Right lobe of liver (tissue), 6 donors: ENCODE measurements at regions not wholly inside any gene's neighbourhood (a gene's known extent, or its start where the extent isn't known, plus 50 kb on each side); places are given as distances from the start of the nearest gene placed in this dataset.

Experiments used
- ATAC-seq, 4 donors: fragments of 200-7000 bp; cut with Tn5 transposase; one replicate each; pipeline ENCODE4 v1.9.1; 2020; ENCODE audit warnings: mild to moderate bottlenecking in 4 of 4, moderate library complexity in 4 of 4
- DNase-seq, 3 donors: peaks; one replicate each; pipeline ENCODE4 v3.0.0-alpha.2; 2020
- H3K27ac ChIP-seq, 3 donors: fragments of 200-600 bp; one replicate each; pipeline ENCODE4 v1.8.0; 2022
- H3K27me3 ChIP-seq, 2 donors: fragments of 200-600 bp; one replicate each; pipeline ENCODE4 v1.8.0; 2022
- H3K36me3 ChIP-seq, 4 donors: fragments of 200-600 bp; sonication (generic) in 1 of 4; one replicate each; pipeline versions ENCODE4 v1.5.1 to v1.8.0; 2017 to 2022; ENCODE audit warnings: control low read depth in 1 of 4
- H3K4me1 ChIP-seq, 4 donors: fragments of 200-600 bp; sonication (generic) in 1 of 4; one replicate each; pipeline versions ENCODE4 v1.5.1 to v1.8.0; 2017 to 2022; ENCODE audit warnings: control low read depth in 1 of 4
- H3K4me3 ChIP-seq, 3 donors: fragments of 200-600 bp; one replicate each; pipeline ENCODE4 v1.8.0; 2022
- H3K9me3 ChIP-seq, 4 donors: fragments of 200-600 bp; sonication (generic) in 1 of 4; one replicate each; pipeline versions ENCODE4 v1.5.1 to v1.8.0; 2017 to 2022; ENCODE audit warnings: control low read depth in 1 of 4
- POLR2A ChIP-seq: fragments of 450-650 bp; IDR thresholded peaks from one replicate; pipeline ENCODE4 v1.6.1; 2017; ENCODE audit warnings: antibody characterized with exemption, mild to moderate bottlenecking
- WGBS: methylation state at CpG from one replicate; pipeline ENCODE4 v1.1.6; 2018; ENCODE audit warnings: low coverage, low lambda C conversion rate; ENCODE audit not compliant: insufficient coverage; ENCODE audit errors: missing lambda C conversion rate; 5-methylcytosine and 5-hydroxymethylcytosine counted together
- intact Hi-C, 2 donors: fragments of 100-400 bp; cut with DNase I; formaldehyde crosslinking; loops; one replicate each; pipeline versions ENCODE4 v1.11.2 to v1.14.1; 2022
- TF ChIP-seq, protein P1 (sequence below), 4 donors: fragments of 200-600 bp in 3 of 4; fragments of 450-650 bp in 1 of 4; IDR thresholded peaks; one replicate each; pipeline versions ENCODE4 v1.5.1 to v1.8.0; 2016 to 2022; ENCODE audit warnings: antibody characterized with exemption in 4 of 4, mild to moderate bottlenecking in 2 of 4
- donor health status: DM: no; HTN: yes; CAD: no.
- donor health status: DM: no; HTN: no; CAD: no.
- donor health status: DM: no; HTN: no; CAD: no.
- donor health status: DM: no; HTN: yes; CAD: no.
- donor health status: DM: no; HTN: yes; CAD: no.

DNA sequence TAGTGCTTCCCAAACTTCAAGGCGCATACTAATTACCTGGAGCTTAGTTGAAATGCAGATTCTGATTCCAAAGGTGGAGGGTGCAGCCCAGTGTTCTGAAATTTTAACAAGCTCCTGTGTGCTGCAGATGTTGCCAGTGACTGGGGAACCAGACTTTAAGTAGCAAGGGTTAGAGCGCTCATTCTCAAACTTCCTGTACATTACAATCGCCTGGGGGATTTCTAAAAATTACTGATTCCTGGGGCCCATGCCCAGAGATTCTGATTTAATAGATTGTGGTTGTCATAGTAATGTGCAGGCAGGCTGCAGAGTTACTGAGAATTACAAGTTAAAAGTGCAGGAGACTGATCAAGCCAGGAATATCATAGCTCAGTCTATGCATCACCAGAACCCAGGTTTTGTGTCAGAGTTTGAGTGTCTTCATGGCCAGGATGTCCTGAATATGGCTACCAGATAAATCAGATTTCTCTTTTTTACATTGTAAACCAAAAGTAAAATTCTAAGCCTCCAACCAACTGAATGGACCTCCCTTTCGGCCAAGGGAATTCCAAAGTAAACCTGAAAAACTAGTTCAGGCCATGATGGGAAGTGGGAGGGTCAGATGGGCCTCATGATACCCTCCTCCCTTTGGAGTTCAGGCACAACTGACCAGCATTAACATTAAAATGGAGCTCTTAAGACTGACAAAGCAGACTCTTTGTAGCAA, 121.6 kb downstream of the ATXN3L start:
- Histone ChIP-seq H3K4me1 (no peaks in the 10 kb centered on the region), H3K36me3 (no peaks in the 10 kb centered on the region), H3K9me3 (no peaks in the 10 kb centered on the region), H3K4me3 (no peak overlapping the region), H3K27me3 (no peaks in the 10 kb centered on the region), H3K27ac (no peak overlapping the region)
- TF ChIP-seq POLR2A = no peak
- TF ChIP-seq, protein P1, sequence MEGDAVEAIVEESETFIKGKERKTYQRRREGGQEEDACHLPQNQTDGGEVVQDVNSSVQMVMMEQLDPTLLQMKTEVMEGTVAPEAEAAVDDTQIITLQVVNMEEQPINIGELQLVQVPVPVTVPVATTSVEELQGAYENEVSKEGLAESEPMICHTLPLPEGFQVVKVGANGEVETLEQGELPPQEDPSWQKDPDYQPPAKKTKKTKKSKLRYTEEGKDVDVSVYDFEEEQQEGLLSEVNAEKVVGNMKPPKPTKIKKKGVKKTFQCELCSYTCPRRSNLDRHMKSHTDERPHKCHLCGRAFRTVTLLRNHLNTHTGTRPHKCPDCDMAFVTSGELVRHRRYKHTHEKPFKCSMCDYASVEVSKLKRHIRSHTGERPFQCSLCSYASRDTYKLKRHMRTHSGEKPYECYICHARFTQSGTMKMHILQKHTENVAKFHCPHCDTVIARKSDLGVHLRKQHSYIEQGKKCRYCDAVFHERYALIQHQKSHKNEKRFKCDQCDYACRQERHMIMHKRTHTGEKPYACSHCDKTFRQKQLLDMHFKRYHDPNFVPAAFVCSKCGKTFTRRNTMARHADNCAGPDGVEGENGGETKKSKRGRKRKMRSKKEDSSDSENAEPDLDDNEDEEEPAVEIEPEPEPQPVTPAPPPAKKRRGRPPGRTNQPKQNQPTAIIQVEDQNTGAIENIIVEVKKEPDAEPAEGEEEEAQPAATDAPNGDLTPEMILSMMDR (IDR thresholded peaks at IDR 0.05) = no peak
- intact Hi-C loops = no loop called here
- WGBS = 72% methylated on average over 4 of the region's 4 CpGs
- ATAC-seq (no peak), DNase-seq (no peak)

DNA sequence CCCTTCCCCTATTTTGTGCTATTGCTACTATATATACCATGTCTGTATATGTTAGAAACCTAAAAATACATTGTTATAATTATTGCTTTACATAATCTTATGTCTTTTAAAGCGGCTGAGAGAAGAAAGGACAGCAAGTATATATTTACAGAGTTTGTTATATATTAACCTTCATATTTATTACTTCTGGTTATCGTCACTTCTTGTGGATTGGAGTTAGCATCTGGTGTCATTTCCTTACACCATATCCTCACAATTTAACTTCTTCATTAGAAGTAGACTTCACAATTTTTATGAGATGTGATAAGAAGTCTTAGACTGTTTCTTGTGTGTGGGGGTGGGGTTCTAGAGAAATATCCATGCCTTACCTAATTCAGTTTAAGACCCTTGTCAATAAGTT, 123.1 kb downstream of the ATXN3L start:
- intact Hi-C loops = no loop called here
- Histone ChIP-seq H3K4me1 (no peaks in the 10 kb centered on the region), H3K9me3 (no peaks in the 10 kb centered on the region), H3K4me3 (no peak overlapping the region), H3K36me3 (no peaks in the 10 kb centered on the region), H3K27ac (no peak overlapping the region), H3K27me3 (no peaks in the 10 kb centered on the region)
- DNase-seq = no peak
- 82% methylated on average over 2 of the region's 2 CpGs for WGBS
- ATAC-seq = no peak
- TF ChIP-seq, protein P1 (IDR thresholded peaks at IDR 0.05) = no peak
- TF ChIP-seq POLR2A = no peak

DNA sequence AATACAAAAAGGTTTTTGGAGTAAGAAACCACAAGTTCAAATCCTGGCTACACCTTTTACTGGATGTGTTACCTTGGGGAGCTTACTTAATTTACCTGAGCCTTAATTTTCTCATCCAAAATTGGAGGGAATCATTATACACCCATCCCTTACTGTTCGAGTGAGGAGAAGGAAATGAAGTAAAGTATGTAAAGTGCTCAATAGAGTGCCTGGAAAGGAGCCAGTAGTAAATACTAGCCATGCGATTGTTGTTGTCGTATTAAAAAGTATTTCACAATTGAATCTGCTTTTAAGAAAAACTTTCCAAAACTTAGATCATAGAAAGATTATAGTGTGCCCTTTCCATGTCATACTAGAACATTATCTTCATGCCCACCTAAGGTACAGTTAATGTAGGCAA, 124.5 kb downstream of the ATXN3L start:
- DNase-seq = no peak
- Histone ChIP-seq H3K4me3 (no peak overlapping the region), H3K36me3 (no peaks in the 10 kb centered on the region), H3K9me3 (no peaks in the 10 kb centered on the region), H3K27me3 (no peaks in the 10 kb centered on the region), H3K4me1 (no peaks in the 10 kb centered on the region), H3K27ac (no peak overlapping the region)
- 48% methylated on average over 3 of the region's 3 CpGs for WGBS
- TF ChIP-seq POLR2A = no peak
- TF ChIP-seq, protein P1 (IDR thresholded peaks at IDR 0.05) = no peak
- ATAC-seq = no peak
- intact Hi-C loops = no loop called here

DNA sequence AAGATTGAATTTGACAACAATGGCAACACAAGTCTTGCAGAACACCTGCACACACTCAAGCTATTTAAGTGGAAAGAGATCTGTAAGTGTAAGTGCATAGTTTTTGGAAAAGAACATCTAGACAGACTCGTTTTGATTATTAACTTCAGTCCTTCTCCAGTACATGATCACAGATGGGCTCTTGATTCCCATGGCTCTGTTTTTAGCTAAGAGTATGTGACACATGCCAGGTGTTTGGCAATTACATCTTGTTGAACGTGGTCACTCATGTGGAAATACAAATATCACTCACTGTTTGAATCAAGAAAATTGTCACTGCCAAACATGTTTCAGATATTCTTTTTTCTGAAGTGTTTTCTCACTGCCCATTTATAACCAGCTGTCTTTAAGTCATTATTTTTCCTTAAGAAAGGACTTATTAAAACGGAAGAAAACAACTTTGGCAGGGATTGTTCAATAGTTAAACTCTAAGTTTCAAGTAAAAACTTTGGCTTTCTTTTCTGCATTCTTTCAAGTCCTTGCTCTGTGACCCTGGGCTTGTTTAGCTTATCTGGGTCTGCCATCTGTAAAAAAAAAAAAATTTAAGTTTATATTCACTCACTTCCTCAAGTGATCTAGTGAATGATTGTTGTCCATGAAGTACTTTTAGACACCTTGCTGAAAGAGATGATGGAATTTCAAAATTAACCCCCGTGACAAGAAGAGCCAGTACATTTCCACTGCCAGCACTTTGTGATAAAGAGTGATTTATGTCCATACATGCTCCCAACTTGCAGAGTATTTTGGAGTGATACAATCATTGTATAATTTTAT, 125.4 kb downstream of the ATXN3L start:
- TF ChIP-seq, protein P1 (IDR thresholded peaks at IDR 0.05) = no peak
- H3K27ac ChIP-seq = no peak overlapping the region

More for the DNA sequence above, 125.4 kb downstream of the ATXN3L start:
- Histone ChIP-seq H3K4me3 (no peak overlapping the region), H3K4me1 (no peaks in the 10 kb centered on the region), H3K36me3 (no peaks in the 10 kb centered on the region), H3K9me3 (no peaks in the 10 kb centered on the region), H3K27me3 (no peaks in the 10 kb centered on the region)
- DNase-seq (no peak), ATAC-seq (no peak)
- intact Hi-C loops = no loop called here
- WGBS = 27% methylated on average over 4 of the region's 4 CpGs
